OCI-LY3 (cell line): ENCODE measurements at regions not wholly inside any gene's neighbourhood (a gene's known extent, or its start where the extent isn't known, plus 50 kb on each side); places are given as distances from the start of the nearest gene placed in this dataset.

ENCODE experiments used
- CTCF ChIP-seq: fragments of 200-600, 300-600 bp; sonication (generic); IDR thresholded peaks from 2 replicates; pipeline ENCODE4 v1.5.1; 2014; ENCODE audit warnings: antibody characterized with exemption, low read length, low read depth
- EZH2phosphoT487 ChIP-seq: fragments of 200-600 bp; shearing (Covaris generic); IDR thresholded peaks from 2 replicates; pipeline ENCODE4 v1.6.1; 2018; ENCODE audit warnings: antibody characterized with exemption, mixed run types, low read depth

- TF ChIP-seq CTCF (no peak), EZH2phosphoT487 (no peak)
These were observed 148.8 kb upstream of the ANO5 start for GRCh38 chr11:22044126-22044525.
